ENCODE measurements at regions not wholly inside any gene's neighbourhood (a gene's known extent, or its start where the extent isn't known, plus 50 kb on each side); places are given as distances from the start of the nearest gene placed in this dataset.

GRCh38 chr13:27001705-27002104 lies 169.9 kb downstream of the USP12 start:
- Histone ChIP-seq H3K36me3 (no peaks in the 10 kb centered on the region), H3K9ac (ENCODE audit: low read depth in 2 of 2, low read length in 2 of 2) (no peak overlapping the region), H3K4me3 (no peak overlapping the region), H3K4me1 (no peaks in the 10 kb centered on the region), H3K27ac (no peak overlapping the region), H3K9me3 (no peaks in the 10 kb centered on the region), H3K27me3 (no peaks in the 10 kb centered on the region)
- no peak for TF ChIP-seq CTCF (IDR thresholded peaks at IDR 0.05)
- intact Hi-C loops (cut with DNase I) = no loop called here
- DNase-seq = no peak

GRCh38 chr13:27000686-27001085 lies 170.9 kb downstream of the USP12 start:
- intact Hi-C loops (cut with DNase I) = no loop called here
- H3K36me3 ChIP-seq = no peaks in the 10 kb centered on the region
- H3K27me3 ChIP-seq = no peaks in the 10 kb centered on the region
- H3K9me3 ChIP-seq = no peaks in the 10 kb centered on the region
- no peaks in the 10 kb centered on the region for H3K4me1 ChIP-seq
- H3K9ac ChIP-seq (ENCODE audit: low read depth in 2 of 2, low read length in 2 of 2) = no peak overlapping the region
- TF ChIP-seq CTCF (IDR thresholded peaks at IDR 0.05) = no peak
- no peak overlapping the region for H3K27ac ChIP-seq
- DNase-seq = no peak
- H3K4me3 ChIP-seq = no peak overlapping the region

GRCh38 chr13:26999499-26999898 lies 172.1 kb downstream of the USP12 start:
- H3K4me3 ChIP-seq = no peak overlapping the region
- no peak overlapping the region for H3K9ac ChIP-seq (ENCODE audit: low read depth in 2 of 2, low read length in 2 of 2)
- H3K27ac ChIP-seq = no peak overlapping the region
- H3K27me3 ChIP-seq = no peaks in the 10 kb centered on the region
- intact Hi-C loops (cut with DNase I) = loop anchor here (10.0 kb wide), 1 partner anchor 275 kb away; the partner anchor contains the start of gene RASL11A
- H3K9me3 ChIP-seq = no peaks in the 10 kb centered on the region
- no peaks in the 10 kb centered on the region for H3K4me1 ChIP-seq
- no peaks in the 10 kb centered on the region for H3K36me3 ChIP-seq
- TF ChIP-seq CTCF (IDR thresholded peaks at IDR 0.05) = no peak
- no peak for DNase-seq

GRCh38 chr13:26998292-26998691 lies 173.3 kb downstream of the USP12 start:
- no peak for DNase-seq
- TF ChIP-seq CTCF (IDR thresholded peaks at IDR 0.05) = no peak
- no peaks in the 10 kb centered on the region for H3K4me1 ChIP-seq
- no peaks in the 10 kb centered on the region for H3K9me3 ChIP-seq
- no peaks in the 10 kb centered on the region for H3K27me3 ChIP-seq
- no peak overlapping the region for H3K9ac ChIP-seq (ENCODE audit: low read depth in 2 of 2, low read length in 2 of 2)
- intact Hi-C loops (cut with DNase I) = loop anchor here (10.0 kb wide), 1 partner anchor 277 kb away; the partner anchor contains the start of gene RASL11A
- H3K36me3 ChIP-seq = no peaks in the 10 kb centered on the region
- H3K4me3 ChIP-seq = no peak overlapping the region
- H3K27ac ChIP-seq = no peak overlapping the region

GRCh38 chr13:26996965-26997752 lies 174.5 kb downstream of the USP12 start:
- no peaks in the 10 kb centered on the region for H3K9me3 ChIP-seq
- no peak for TF ChIP-seq CTCF (IDR thresholded peaks at IDR 0.05)
- no peak overlapping the region for H3K4me3 ChIP-seq
- H3K36me3 ChIP-seq = no peaks in the 10 kb centered on the region
- no peak for DNase-seq
- no peaks in the 10 kb centered on the region for H3K4me1 ChIP-seq
- no peak overlapping the region for H3K9ac ChIP-seq (ENCODE audit: low read depth in 2 of 2, low read length in 2 of 2)
- H3K27me3 ChIP-seq = no peaks in the 10 kb centered on the region
- intact Hi-C loops (cut with DNase I) = loop anchor here (10.0 kb wide), 1 partner anchor 278 kb away; the partner anchor contains the start of gene RASL11A
- no peak overlapping the region for H3K27ac ChIP-seq

Measured in colonic mucosa (tissue), 4 donors.